OCI-LY7 (cell line): ENCODE measurements at regions not wholly inside any gene's neighbourhood (a gene's known extent, or its start where the extent isn't known, plus 50 kb on each side); places are given as distances from the start of the nearest gene placed in this dataset.

Experiments
- EZH2phosphoT487 ChIP-seq: fragments of 200-600 bp; sonication (generic); IDR thresholded peaks from 2 replicates; pipeline ENCODE4 v1.6.1; 2018; ENCODE audit warnings: low read depth, borderline replicate concordance, mild to moderate bottlenecking, mixed run types, antibody characterized with exemption, low read length, moderate library complexity, mixed read lengths
- TF ChIP-seq, protein P1 (sequence below): fragments of 200-600 bp; sonication (generic); conservative IDR thresholded peaks from 2 replicates; pipeline ENCODE4 v1.5.1; 2014; ENCODE audit warnings: mild to moderate bottlenecking, antibody characterized with exemption, low read length, moderate library complexity, mixed read lengths

- TF ChIP-seq, protein P1, sequence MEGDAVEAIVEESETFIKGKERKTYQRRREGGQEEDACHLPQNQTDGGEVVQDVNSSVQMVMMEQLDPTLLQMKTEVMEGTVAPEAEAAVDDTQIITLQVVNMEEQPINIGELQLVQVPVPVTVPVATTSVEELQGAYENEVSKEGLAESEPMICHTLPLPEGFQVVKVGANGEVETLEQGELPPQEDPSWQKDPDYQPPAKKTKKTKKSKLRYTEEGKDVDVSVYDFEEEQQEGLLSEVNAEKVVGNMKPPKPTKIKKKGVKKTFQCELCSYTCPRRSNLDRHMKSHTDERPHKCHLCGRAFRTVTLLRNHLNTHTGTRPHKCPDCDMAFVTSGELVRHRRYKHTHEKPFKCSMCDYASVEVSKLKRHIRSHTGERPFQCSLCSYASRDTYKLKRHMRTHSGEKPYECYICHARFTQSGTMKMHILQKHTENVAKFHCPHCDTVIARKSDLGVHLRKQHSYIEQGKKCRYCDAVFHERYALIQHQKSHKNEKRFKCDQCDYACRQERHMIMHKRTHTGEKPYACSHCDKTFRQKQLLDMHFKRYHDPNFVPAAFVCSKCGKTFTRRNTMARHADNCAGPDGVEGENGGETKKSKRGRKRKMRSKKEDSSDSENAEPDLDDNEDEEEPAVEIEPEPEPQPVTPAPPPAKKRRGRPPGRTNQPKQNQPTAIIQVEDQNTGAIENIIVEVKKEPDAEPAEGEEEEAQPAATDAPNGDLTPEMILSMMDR = no peak
- TF ChIP-seq EZH2phosphoT487 = no peak
Observed at GRCh38 chr14:89588840-89589296, 171.8 kb upstream of the FOXN3 start.
